Transverse colon (tissue), 4 donors: ENCODE measurements at regions not wholly inside any gene's neighbourhood (a gene's known extent, or its start where the extent isn't known, plus 50 kb on each side); places are given as distances from the start of the nearest gene placed in this dataset.

Experiments used
- DNase-seq: peaks from one replicate; pipeline ENCODE4 v3.0.0-alpha.2; 2019
- H3K27ac ChIP-seq, 4 donors: fragments of 200-600 bp; sonication (generic); 2 replicates each; pipeline ENCODE4 v1.5.1; 2016 to 2018; ENCODE audit warnings: inconsistent platforms in 4 of 4
- H3K27me3 ChIP-seq: fragments of 200-600 bp; sonication (generic); 2 replicates; pipeline ENCODE4 v1.5.1; 2017; ENCODE audit warnings: inconsistent platforms
- H3K36me3 ChIP-seq, 4 donors: fragments of 200-600 bp; sonication (generic); 2 replicates each; pipeline ENCODE4 v1.5.1; 2017 to 2019; ENCODE audit warnings: inconsistent platforms in 4 of 4
- H3K4me1 ChIP-seq, 4 donors: fragments of 200-600 bp; sonication (generic); 2 replicates each; pipeline ENCODE4 v1.5.1; 2017 to 2020; ENCODE audit warnings: inconsistent platforms in 4 of 4
- H3K4me3 ChIP-seq, 4 donors: fragments of 200-600 bp; sonication (generic); 1 replicate in 1 of 4; 2 replicates in 3 of 4; pipeline versions ENCODE4 v1.5.1 to v1.6.1; 2017 to 2019; ENCODE audit warnings: inconsistent platforms in 4 of 4
- H3K9me3 ChIP-seq, 2 donors: fragments of 200-600 bp; sonication (generic); 2 replicates each; pipeline ENCODE4 v1.5.1; 2017 to 2019; ENCODE audit warnings: inconsistent platforms in 2 of 2
- EP300 ChIP-seq: sonication (generic); formaldehyde crosslinking; IDR thresholded peaks from one replicate; pipeline ENCODE4 v1.6.1; 2017; ENCODE audit warnings: antibody characterized with exemption, low read depth
- POLR2A ChIP-seq: fragments of 450-650 bp; IDR thresholded peaks from one replicate; pipeline ENCODE4 v1.6.1; 2016; ENCODE audit warnings: antibody characterized with exemption, mild to moderate bottlenecking, moderate library complexity
- POLR2AphosphoS5 ChIP-seq, 3 donors: sonication (generic); formaldehyde crosslinking; IDR thresholded peaks; one replicate each; pipeline ENCODE4 v1.6.1; 2016; ENCODE audit warnings: antibody characterized with exemption in 3 of 3
- WGBS, 2 donors: methylation state at CpG; one replicate each; pipeline ENCODE4 v1.1.5; 2018; ENCODE audit warnings: low coverage in 1 of 2; 5-methylcytosine and 5-hydroxymethylcytosine counted together
- in situ Hi-C, 4 donors: fragments of 200-750 bp; cut with MboI; loops; one replicate each; pipeline versions ENCODE4 v1.15.0 to v1.15.1; 2017; ENCODE audit warnings: low sequenced_read_pairs in 3 of 4, low pct_ligation_motif_present in 1 of 4, low pct_unique_long_range_greater_than_20kb in 1 of 4
- intact Hi-C: fragments of 100-400 bp; cut with DNase I; formaldehyde crosslinking; loops from one replicate; pipeline ENCODE4 v1.15.1; 2023; ENCODE audit warnings: low total_unique reads
- TF ChIP-seq, protein P1 (sequence below), 5 experiments: fragments of 200-600 bp in 3 of 5; fragments of 450-650 bp in 2 of 5; sonication (generic) in 3 of 5; IDR thresholded peaks; 1 replicate in 2 of 5; 2 replicates in 3 of 5; pipeline ENCODE4 v1.5.1; 2016 to 2017; ENCODE audit warnings: antibody characterized with exemption in 5 of 5, inconsistent platforms in 3 of 5, mild to moderate bottlenecking in 2 of 5, moderate library complexity in 1 of 5

DNA sequence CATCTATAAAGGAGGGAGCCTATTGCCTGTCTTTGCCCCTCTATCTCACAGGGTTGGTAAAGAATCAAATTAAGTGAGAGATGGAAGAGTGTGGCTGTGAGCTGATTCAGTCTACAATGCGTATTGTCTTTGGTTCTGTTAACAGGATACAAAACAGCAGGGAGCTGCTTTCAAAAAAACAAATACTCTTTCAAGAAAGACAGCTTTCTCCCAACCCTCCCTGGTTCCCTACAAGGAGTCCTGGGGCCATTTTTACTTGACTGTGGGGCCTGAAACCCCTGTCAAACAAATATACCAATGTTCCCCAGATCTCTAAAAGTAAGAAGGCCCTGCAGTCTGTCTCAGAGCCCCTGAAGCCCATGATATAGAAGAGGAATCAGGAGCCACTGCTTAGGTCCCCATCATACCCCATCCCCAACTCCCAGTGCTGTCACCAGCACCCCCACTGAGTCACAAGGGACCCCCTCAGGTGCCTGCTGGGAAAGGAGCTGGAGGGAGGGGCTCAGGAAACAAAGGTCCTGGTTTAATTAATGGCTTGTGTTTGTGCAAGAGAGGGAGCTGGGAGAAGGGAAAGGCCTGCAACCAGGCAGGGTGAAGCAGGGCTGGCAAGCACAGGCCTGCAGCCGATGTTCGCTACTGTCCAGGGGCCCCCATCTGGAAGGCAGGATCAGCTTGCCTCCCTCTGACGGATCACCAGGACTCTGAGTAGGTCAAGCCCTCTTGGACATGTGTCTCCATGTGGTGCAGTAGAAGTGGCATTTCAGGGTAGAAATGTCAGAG, 182.0 kb upstream of the GHITM start:
- 86% methylated on average over 4 of the region's 4 CpGs; no CpG with 5 or more reads in 1 of the 2 donors for WGBS, 2 donors

DNA sequence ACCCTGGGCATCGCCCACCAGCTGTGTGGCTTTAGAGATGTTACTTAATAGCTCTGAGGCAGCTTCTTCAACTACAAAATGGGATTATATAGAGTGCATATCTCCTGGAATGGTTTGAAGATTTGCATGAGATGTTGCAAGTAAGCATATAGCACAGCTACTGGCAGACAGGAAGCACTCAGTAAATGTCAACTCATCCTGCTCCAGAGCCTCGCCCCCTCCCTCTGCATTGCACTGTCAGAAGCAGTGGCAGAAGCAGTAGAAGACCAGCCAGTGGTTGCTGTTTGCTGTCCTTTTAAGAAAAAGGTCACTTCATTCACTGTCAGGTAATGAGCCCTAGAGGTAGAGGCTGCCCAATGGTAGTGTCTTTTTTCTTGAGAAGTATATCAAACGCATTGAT, 180.0 kb upstream of the GHITM start:
- intact Hi-C loops, result no loop called here
- TF ChIP-seq, protein P1, sequence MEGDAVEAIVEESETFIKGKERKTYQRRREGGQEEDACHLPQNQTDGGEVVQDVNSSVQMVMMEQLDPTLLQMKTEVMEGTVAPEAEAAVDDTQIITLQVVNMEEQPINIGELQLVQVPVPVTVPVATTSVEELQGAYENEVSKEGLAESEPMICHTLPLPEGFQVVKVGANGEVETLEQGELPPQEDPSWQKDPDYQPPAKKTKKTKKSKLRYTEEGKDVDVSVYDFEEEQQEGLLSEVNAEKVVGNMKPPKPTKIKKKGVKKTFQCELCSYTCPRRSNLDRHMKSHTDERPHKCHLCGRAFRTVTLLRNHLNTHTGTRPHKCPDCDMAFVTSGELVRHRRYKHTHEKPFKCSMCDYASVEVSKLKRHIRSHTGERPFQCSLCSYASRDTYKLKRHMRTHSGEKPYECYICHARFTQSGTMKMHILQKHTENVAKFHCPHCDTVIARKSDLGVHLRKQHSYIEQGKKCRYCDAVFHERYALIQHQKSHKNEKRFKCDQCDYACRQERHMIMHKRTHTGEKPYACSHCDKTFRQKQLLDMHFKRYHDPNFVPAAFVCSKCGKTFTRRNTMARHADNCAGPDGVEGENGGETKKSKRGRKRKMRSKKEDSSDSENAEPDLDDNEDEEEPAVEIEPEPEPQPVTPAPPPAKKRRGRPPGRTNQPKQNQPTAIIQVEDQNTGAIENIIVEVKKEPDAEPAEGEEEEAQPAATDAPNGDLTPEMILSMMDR (IDR thresholded peaks at IDR 0.05), result no peak
- no peak for TF ChIP-seq POLR2AphosphoS5 (IDR thresholded peaks at IDR 0.05)
- TF ChIP-seq POLR2A, result no peak
- no peak for TF ChIP-seq EP300
- in situ Hi-C loops, result no loop called here
- Histone ChIP-seq H3K27ac (no peak overlapping the region), H3K9me3 (no peaks in the 10 kb centered on the region), H3K27me3 (no peaks in the 10 kb centered on the region), H3K36me3 (no peaks in the 10 kb centered on the region), H3K4me3 (no peak overlapping the region), H3K4me1 (no peaks in the 10 kb centered on the region)
- WGBS, 2 donors, result 60 to 61% methylated on average over 1 to 3 of the region's 3 CpGs
- no peak for DNase-seq

More for the DNA sequence above, 182.0 kb upstream of the GHITM start:
- H3K27ac ChIP-seq, result no peak overlapping the region
- no peak overlapping the region for H3K4me3 ChIP-seq
- DNase-seq, result no peak
- no peaks in the 10 kb centered on the region for H3K27me3 ChIP-seq
- H3K4me1 ChIP-seq, result peaks cover 0 to 14% (median 0%) of the 10 kb centered on the region in 4 donors
- in situ Hi-C loops, result no loop called here
- no peaks in the 10 kb centered on the region for H3K9me3 ChIP-seq
- no peaks in the 10 kb centered on the region for H3K36me3 ChIP-seq
- TF ChIP-seq POLR2AphosphoS5 (IDR thresholded peaks at IDR 0.05) (no peak), EP300 (no peak), POLR2A (no peak)
- TF ChIP-seq, protein P1 (IDR thresholded peaks at IDR 0.05), result no peak
- intact Hi-C loops, result no loop called here

- H3K27ac ChIP-seq, result no peak overlapping the region
- no peak for DNase-seq
- H3K36me3 ChIP-seq, result no peaks in the 10 kb centered on the region
- intact Hi-C loops, result no loop called here
- H3K9me3 ChIP-seq, result no peaks in the 10 kb centered on the region
- H3K27me3 ChIP-seq, result no peaks in the 10 kb centered on the region
- TF ChIP-seq EP300, result no peak
- TF ChIP-seq, protein P1 (IDR thresholded peaks at IDR 0.05), result no peak
- TF ChIP-seq POLR2A, result no peak
- TF ChIP-seq POLR2AphosphoS5 (IDR thresholded peaks at IDR 0.05), result no peak
- H3K4me3 ChIP-seq, result no peak overlapping the region
- H3K4me1 ChIP-seq, result no peaks in the 10 kb centered on the region
- in situ Hi-C loops, result no loop called here
- WGBS, 2 donors, result 63% methylated on average over 1 of the region's 1 CpG; no CpG with 5 or more reads in 1 of the 2 donors
Measured at GRCh38 chr10:83960125-83960524, 179.2 kb upstream of the GHITM start.

DNA sequence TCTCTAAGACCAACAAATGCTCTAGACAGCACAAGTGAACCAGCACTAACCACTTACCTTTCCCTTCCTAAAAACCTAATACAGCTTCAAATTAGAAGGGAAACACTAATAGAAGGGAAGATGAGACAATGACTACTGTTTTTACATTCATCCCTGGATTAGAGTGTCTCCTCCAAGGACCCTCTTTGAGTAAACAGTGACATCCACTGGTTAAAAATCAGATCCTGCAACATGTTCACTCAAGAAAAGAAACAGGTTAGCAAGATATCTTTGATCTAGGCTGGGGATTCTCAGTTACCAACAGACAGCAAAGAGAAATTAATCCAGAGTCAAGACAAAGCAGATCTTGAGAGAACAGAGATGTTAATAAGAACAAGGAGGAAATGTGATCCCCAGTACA, 177.7 kb upstream of the GHITM start:
- no peak for DNase-seq
- H3K27ac ChIP-seq, result no peak overlapping the region
- H3K36me3 ChIP-seq, result no peaks in the 10 kb centered on the region
- in situ Hi-C loops, result no loop called here
- H3K4me3 ChIP-seq, result no peak overlapping the region
- intact Hi-C loops, result no loop called here
- no peaks in the 10 kb centered on the region for H3K27me3 ChIP-seq
- no peaks in the 10 kb centered on the region for H3K4me1 ChIP-seq
- H3K9me3 ChIP-seq, result no peaks in the 10 kb centered on the region
- TF ChIP-seq POLR2A (no peak), EP300 (no peak), POLR2AphosphoS5 (IDR thresholded peaks at IDR 0.05) (no peak)
- TF ChIP-seq, protein P1 (IDR thresholded peaks at IDR 0.05), result no peak
